Gastrocnemius medialis (tissue), 4 donors: ENCODE measurements at regions not wholly inside any gene's neighbourhood (a gene's known extent, or its start where the extent isn't known, plus 50 kb on each side); places are given as distances from the start of the nearest gene placed in this dataset.

Experiments
- ATAC-seq, 2 donors: fragments of 150-250 bp; one replicate each; pipeline ENCODE4 v1.9.1; 2016
- DNase-seq, 2 donors: peaks; one replicate each; pipeline ENCODE4 v3.0.0-alpha.2; 2019
- H3K27ac ChIP-seq, 4 donors: fragments of 200-600 bp; sonication (generic); 1 replicate in 1 of 4; 2 replicates in 3 of 4; pipeline ENCODE4 v1.5.1; 2016 to 2018; ENCODE audit warnings: mild to moderate bottlenecking in 2 of 4, moderate library complexity in 1 of 4
- H3K27me3 ChIP-seq, 3 donors: fragments of 200-600 bp; sonication (generic) in 2 of 3; 1 replicate in 1 of 3; 2 replicates in 2 of 3; pipeline versions ENCODE4 v1.5.1 to v1.6.0; 2016 to 2019; ENCODE audit warnings: mild to moderate bottlenecking in 1 of 3, moderate library complexity in 1 of 3
- H3K36me3 ChIP-seq, 2 donors: fragments of 200-600 bp; sonication (generic) in 1 of 2; one replicate each; pipeline ENCODE4 v1.5.1; 2017 to 2018
- H3K4me1 ChIP-seq, 2 donors: fragments of 200-600 bp; sonication (generic) in 1 of 2; one replicate each; pipeline ENCODE4 v1.5.1; 2016 to 2017; ENCODE audit warnings: mild to moderate bottlenecking in 2 of 2
- H3K4me3 ChIP-seq, 4 donors: fragments of 200-600 bp; sonication (generic) in 3 of 4; 1 replicate in 1 of 4; 2 replicates in 3 of 4; pipeline ENCODE4 v1.5.1; 2016 to 2019; ENCODE audit warnings: mild to moderate bottlenecking in 2 of 4
- H3K9me3 ChIP-seq, 3 donors: fragments of 200-600 bp; sonication (generic) in 2 of 3; 1 replicate in 1 of 3; 2 replicates in 2 of 3; pipeline ENCODE4 v1.5.1; 2016 to 2019
- POLR2A ChIP-seq, 2 donors: fragments of 450-650 bp; IDR thresholded peaks; one replicate each; pipeline ENCODE4 v1.6.1; 2017; ENCODE audit warnings: antibody characterized with exemption in 2 of 2, mild to moderate bottlenecking in 2 of 2, moderate library complexity in 2 of 2
- in situ Hi-C, 4 donors: fragments of 200-750 bp; cut with MboI; loops; one replicate each; pipeline versions ENCODE4 v1.15.0 to v1.8.0; 2017; ENCODE audit warnings: low sequenced_read_pairs in 4 of 4
- intact Hi-C: fragments of 100-400 bp; cut with DNase I; formaldehyde crosslinking; loops from one replicate; pipeline ENCODE4 v1.15.1; 2023; ENCODE audit warnings: low total_unique reads
- TF ChIP-seq, protein P1 (sequence below), 5 experiments: fragments of 450-650 bp in 3 of 5; fragments of 200-600 bp in 2 of 5; sonication (generic) in 2 of 5; IDR thresholded peaks in 4 of 5; conservative IDR thresholded peaks in 1 of 5; 1 replicate in 4 of 5; 2 replicates in 1 of 5; pipeline ENCODE4 v1.5.1; 2016 to 2019; ENCODE audit warnings: antibody characterized with exemption in 5 of 5, mild to moderate bottlenecking in 3 of 5, moderate library complexity in 3 of 5

DNA sequence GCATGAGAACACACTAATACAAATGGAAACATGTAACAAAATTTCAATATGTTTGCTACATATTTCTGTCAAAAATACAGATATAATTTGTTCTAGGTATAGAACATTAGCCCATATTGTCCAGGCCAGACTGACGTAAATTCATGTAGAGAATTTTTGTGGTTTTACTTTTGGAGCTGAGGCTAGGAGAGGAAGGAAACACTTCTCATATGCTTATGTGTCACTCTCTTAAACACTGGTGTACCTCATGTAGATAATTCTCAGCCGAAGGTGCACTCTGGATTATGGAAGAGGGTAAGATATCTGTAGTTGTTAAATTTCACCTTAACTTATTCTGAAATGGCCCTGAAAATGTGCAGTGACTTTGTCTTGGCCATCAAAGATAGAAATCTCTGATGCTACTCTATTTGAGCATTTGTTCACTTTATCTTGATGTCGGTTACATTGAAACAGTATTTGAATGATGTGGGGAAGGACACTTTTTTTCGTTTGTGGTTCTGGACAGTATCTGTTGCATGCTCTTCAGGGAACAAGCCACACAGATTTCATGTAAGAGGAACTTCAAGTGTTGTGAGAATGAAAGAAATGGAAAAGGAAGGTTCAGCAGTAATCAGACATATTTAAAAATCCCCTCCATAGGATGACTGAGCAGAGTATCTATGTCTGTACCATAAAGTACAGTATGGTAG lies 202.7 kb downstream of the SPATA31D1 start:
- no peaks in the 10 kb centered on the region for H3K4me1 ChIP-seq

DNA sequence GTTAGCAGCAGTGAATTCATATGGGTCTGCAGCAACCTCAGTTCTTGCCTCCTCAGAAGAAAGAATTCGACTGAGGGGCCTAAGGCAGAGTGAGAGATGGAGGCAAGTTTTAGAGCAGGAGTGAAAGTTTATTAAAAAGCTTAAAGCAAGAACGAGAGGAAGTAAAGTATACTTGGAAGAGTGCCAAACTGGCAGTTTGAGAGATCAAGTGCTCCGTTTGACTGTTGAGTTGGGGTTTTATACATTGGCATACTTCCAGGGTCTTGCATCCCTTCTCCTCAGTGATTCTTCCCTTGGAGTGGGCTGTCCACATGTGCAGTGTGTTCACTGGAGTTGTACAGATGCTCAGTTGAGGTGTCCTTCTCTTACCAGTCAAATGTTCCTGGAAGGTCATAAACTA lies 203.6 kb downstream of the SPATA31D1 start:
- no peak for ATAC-seq
- no peak for DNase-seq
- in situ Hi-C loops (no loop called here), intact Hi-C loops (no loop called here)
- no peaks in the 10 kb centered on the region for H3K27me3 ChIP-seq
- H3K36me3 ChIP-seq = no peaks in the 10 kb centered on the region
- TF ChIP-seq, protein P1, sequence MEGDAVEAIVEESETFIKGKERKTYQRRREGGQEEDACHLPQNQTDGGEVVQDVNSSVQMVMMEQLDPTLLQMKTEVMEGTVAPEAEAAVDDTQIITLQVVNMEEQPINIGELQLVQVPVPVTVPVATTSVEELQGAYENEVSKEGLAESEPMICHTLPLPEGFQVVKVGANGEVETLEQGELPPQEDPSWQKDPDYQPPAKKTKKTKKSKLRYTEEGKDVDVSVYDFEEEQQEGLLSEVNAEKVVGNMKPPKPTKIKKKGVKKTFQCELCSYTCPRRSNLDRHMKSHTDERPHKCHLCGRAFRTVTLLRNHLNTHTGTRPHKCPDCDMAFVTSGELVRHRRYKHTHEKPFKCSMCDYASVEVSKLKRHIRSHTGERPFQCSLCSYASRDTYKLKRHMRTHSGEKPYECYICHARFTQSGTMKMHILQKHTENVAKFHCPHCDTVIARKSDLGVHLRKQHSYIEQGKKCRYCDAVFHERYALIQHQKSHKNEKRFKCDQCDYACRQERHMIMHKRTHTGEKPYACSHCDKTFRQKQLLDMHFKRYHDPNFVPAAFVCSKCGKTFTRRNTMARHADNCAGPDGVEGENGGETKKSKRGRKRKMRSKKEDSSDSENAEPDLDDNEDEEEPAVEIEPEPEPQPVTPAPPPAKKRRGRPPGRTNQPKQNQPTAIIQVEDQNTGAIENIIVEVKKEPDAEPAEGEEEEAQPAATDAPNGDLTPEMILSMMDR (IDR thresholded peaks at IDR 0.05 in 4 of 5, conservative IDR thresholded peaks at IDR 0.05 in 1 of 5) = no peak
- TF ChIP-seq POLR2A (IDR thresholded peaks at IDR 0.05) = no peak
- no peak overlapping the region for H3K4me3 ChIP-seq
- no peaks in the 10 kb centered on the region for H3K4me1 ChIP-seq
- no peaks in the 10 kb centered on the region for H3K9me3 ChIP-seq
- H3K27ac ChIP-seq = no peak overlapping the region

More for the DNA sequence above, 202.7 kb downstream of the SPATA31D1 start:
- Histone ChIP-seq H3K36me3 (no peaks in the 10 kb centered on the region), H3K27ac (no peak overlapping the region), H3K4me3 (no peak overlapping the region), H3K9me3 (no peaks in the 10 kb centered on the region), H3K27me3 (no peaks in the 10 kb centered on the region)
- in situ Hi-C loops = no loop called here
- intact Hi-C loops = no loop called here
- TF ChIP-seq POLR2A (IDR thresholded peaks at IDR 0.05) = no peak
- TF ChIP-seq, protein P1 (IDR thresholded peaks at IDR 0.05 in 4 of 5, conservative IDR thresholded peaks at IDR 0.05 in 1 of 5) = no peak
- no peak for DNase-seq
- ATAC-seq = no peak

DNA sequence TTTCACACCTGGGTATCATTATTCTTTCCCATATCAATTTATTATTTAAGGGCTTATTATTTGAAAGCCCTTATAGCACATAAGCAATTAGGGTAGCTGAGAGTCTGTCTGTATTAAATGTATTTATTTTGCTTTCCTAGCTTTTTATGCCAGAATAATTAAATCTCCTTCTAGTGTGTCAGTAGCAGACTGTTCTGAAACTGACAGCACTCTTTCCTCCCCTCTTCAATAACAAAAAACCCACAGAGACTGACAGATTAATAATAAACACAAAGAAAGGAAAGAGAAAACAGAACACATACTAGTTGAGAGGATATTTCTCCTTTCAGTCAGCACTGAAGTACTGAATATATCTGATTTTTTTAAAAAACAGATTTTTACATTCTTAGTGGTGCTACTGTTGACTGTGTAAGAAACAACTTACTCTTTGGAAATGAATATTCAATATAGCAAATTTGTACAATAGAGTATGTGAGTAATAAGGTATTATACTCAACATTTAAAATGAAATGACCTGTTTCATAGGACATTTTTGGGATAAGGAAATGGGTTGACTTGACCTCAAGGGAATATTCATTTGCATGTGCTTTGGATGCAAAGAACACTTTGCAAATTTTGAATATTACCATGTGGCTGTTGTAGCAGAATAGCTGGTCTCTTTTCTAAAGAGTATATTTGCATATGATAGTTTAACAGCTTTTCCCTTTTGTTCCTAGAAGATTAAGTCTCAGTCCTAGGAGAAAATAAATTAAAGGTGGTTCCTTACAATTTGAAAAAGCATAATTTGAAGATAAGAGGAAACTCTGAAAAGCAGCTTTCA lies 208.3 kb downstream of the SPATA31D1 start:
- Histone ChIP-seq H3K4me3 (no peak overlapping the region), H3K27me3 (no peaks in the 10 kb centered on the region), H3K9me3 (no peaks in the 10 kb centered on the region), H3K4me1 (no peaks in the 10 kb centered on the region), H3K36me3 (no peaks in the 10 kb centered on the region), H3K27ac (no peak overlapping the region)
- TF ChIP-seq POLR2A (IDR thresholded peaks at IDR 0.05) = no peak
- TF ChIP-seq, protein P1 (IDR thresholded peaks at IDR 0.05 in 4 of 5, conservative IDR thresholded peaks at IDR 0.05 in 1 of 5) = no peak
- DNase-seq (no peak), ATAC-seq (no peak)
- in situ Hi-C loops (no loop called here), intact Hi-C loops (no loop called here)

DNA sequence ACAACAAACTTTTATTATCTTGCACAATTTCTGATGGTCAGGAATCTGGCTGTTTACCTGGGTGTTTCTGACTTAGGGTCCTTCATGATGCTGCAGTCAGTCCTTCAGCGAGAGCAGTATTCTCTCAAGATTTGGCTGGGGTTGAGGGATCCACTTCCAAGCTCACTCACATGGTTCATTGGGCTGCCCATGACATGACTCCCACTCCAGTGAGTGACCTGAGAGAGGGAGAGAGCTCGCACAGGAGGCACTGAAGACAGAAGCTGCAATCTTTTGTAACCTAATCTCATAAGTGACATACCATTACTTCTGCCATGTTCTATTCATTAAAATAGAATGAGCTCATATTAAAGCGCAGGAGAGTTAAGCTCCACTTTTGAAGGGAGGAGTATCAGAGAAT lies 212.6 kb downstream of the SPATA31D1 start:
- H3K4me3 ChIP-seq = no peak overlapping the region
- in situ Hi-C loops = no loop called here
- ATAC-seq = no peak
- no peak overlapping the region for H3K27ac ChIP-seq
- no peaks in the 10 kb centered on the region for H3K27me3 ChIP-seq
- no peaks in the 10 kb centered on the region for H3K4me1 ChIP-seq
- no peaks in the 10 kb centered on the region for H3K9me3 ChIP-seq
- no peak for TF ChIP-seq POLR2A (IDR thresholded peaks at IDR 0.05)
- TF ChIP-seq, protein P1 (IDR thresholded peaks at IDR 0.05 in 4 of 5, conservative IDR thresholded peaks at IDR 0.05 in 1 of 5) = no peak
- H3K36me3 ChIP-seq = no peaks in the 10 kb centered on the region
- intact Hi-C loops = no loop called here
- DNase-seq = no peak
